HepG2 (cell line): ENCODE measurements at regions not wholly inside any gene's neighbourhood (a gene's known extent, or its start where the extent isn't known, plus 50 kb on each side); places are given as distances from the start of the nearest gene placed in this dataset.

Experiments used
- ATAC-seq: fragments of 200-7000 bp; cut with Tn5 transposase; 3 replicates; pipeline ENCODE4 v1.9.1; 2020; ENCODE audit warnings: mild to moderate bottlenecking, moderate library complexity
- BruUV-seq: library from RNA; stranded (reverse); fragments of 400-500 nt; replicated peaks from 2 replicates; lab custom pipeline; 2021; lab: Mats Ljungman, UMichigan
- CTCF ChIA-PET: fragments of 300-600 bp; formaldehyde crosslinking; extraction: SDS; loops from one replicate; lab custom pipeline; 2021; ENCODE audit warnings: low total read pairs, inconsistent platforms, low intra/inter-chr PET ratio; lab: Yijun Ruan, JAX
- POLR2A ChIA-PET: fragments of 350-600 bp; sonication (Branson Sonifier 250); formaldehyde crosslinking; loops from one replicate; lab custom pipeline; 2020; ENCODE audit warnings: antibody characterized with exemption, inconsistent platforms; lab: Yijun Ruan, JAX
- DNase-seq: peaks from one replicate; pipeline ENCODE4 v3.0.0-alpha.2; 2015; ENCODE audit warnings: low spot score
- FAIRE-seq: peaks from 3 replicates; lab custom pipeline; 2011; peaks lifted over from hg19 to GRCh38; lab: Jason Lieb, UNC
- H2AFZ ChIP-seq: one replicate; pipeline ENCODE4 v1.6.1; 2011; ENCODE audit warnings: low read length, inconsistent platforms
- H3K27ac ChIP-seq: fragments of 300-600 bp; 3 replicates; pipeline ENCODE4 v1.8.0; 2011; ENCODE audit warnings: mixed run types, mild to moderate bottlenecking, mixed read lengths, low read length, inconsistent platforms; ENCODE audit not compliant: insufficient read depth; ENCODE audit errors: extremely low read length
- H3K27me3 ChIP-seq, 2 experiments: fragments of 200-600 bp in 1 of 2; 2 replicates in 1 of 2; 3 replicates in 1 of 2; pipeline versions ENCODE4 v1.6.0 to v1.8.0; 2011; ENCODE audit warnings: low read length in 2 of 2, mild to moderate bottlenecking in 2 of 2, moderate library complexity in 2 of 2, inconsistent platforms in 1 of 2; ENCODE audit not compliant: insufficient read depth in 2 of 2, control insufficient read depth in 1 of 2
- H3K36me3 ChIP-seq, 2 experiments: fragments of 200-600 bp in 1 of 2; replicated peaks in 1 of 2; 2 replicates in 1 of 2; 3 replicates in 1 of 2; pipeline versions ENCODE4 v1.5.1 to v1.8.0; 2011; ENCODE audit warnings: low read length in 2 of 2, inconsistent platforms in 1 of 2; ENCODE audit not compliant: insufficient read depth in 2 of 2, control insufficient read depth in 1 of 2
- H3K4me1 ChIP-seq: 2 replicates; pipeline ENCODE4 v1.5.1; 2012; ENCODE audit warnings: low read length, inconsistent platforms; ENCODE audit not compliant: insufficient read depth
- H3K4me2 ChIP-seq: 2 replicates; pipeline ENCODE4 v1.6.0; 2011; ENCODE audit warnings: low read depth, low read length, inconsistent platforms
- H3K4me3 ChIP-seq, 3 experiments: fragments of 200-600 bp in 1 of 3; sonication (generic), shearing (Covaris generic) in 1 of 3; replicated peaks in 1 of 3; 2 replicates each; pipeline ENCODE4 v1.5.1; 2011 to 2016; ENCODE audit warnings: low read length in 3 of 3, inconsistent platforms in 2 of 3, low read depth in 2 of 3, mild to moderate bottlenecking in 2 of 3, control low read depth in 1 of 3, mixed read lengths in 1 of 3; ENCODE audit not compliant: insufficient read depth in 1 of 3
- H3K79me2 ChIP-seq: one replicate; pipeline ENCODE4 v1.6.1; 2011; ENCODE audit warnings: low read length, inconsistent platforms; ENCODE audit not compliant: insufficient read depth
- H3K9ac ChIP-seq: 2 replicates; pipeline ENCODE4 v1.6.0; 2011; ENCODE audit warnings: mild to moderate bottlenecking, low read depth, low read length, inconsistent platforms; ENCODE audit not compliant: insufficient read depth
- H3K9me3 ChIP-seq: 2 replicates; pipeline ENCODE4 v1.5.1; 2012; ENCODE audit warnings: mild to moderate bottlenecking, low read length
- H4K20me1 ChIP-seq: 2 replicates; pipeline ENCODE4 v1.6.0; 2011; ENCODE audit warnings: inconsistent platforms, mild to moderate bottlenecking, low read length, moderate library complexity; ENCODE audit not compliant: insufficient read depth
- ADNP ChIP-seq: sonication (generic); formaldehyde crosslinking; IDR thresholded peaks from 2 replicates; pipeline ENCODE4 v1.4.0; 2020; ENCODE audit warnings: missing genetic modification reagents
- KLF16 ChIP-seq, 2 experiments: sonication (generic) in 1 of 2; formaldehyde crosslinking in 1 of 2; IDR thresholded peaks; 2 replicates each; pipeline versions ENCODE4 v1.6.1 to v1.8.0; 2016 to 2023; ENCODE audit warnings: missing genetic modification reagents in 2 of 2, missing compliant biosample characterization in 1 of 2
- NCOA2 ChIP-seq: sonication (generic); formaldehyde crosslinking; IDR thresholded peaks from 2 replicates; pipeline ENCODE4 v1.8.0; 2022; ENCODE audit warnings: inconsistent platforms
- SMAD9 ChIP-seq: sonication (generic); formaldehyde crosslinking; IDR thresholded peaks from 2 replicates; pipeline ENCODE4 v1.5.1; 2020; ENCODE audit warnings: mild to moderate bottlenecking, missing genetic modification reagents
- TOPORS ChIP-seq: sonication (generic); formaldehyde crosslinking; IDR thresholded peaks from 2 replicates; pipeline ENCODE4 v1.8.0; 2023; ENCODE audit warnings: mild to moderate bottlenecking, missing genetic modification reagents
- ZNF235 ChIP-seq: sonication (generic); formaldehyde crosslinking; IDR thresholded peaks from 2 replicates; pipeline ENCODE4 v1.8.1; 2023; ENCODE audit warnings: mild to moderate bottlenecking, missing genetic modification reagents, borderline replicate concordance
- ZNF282 ChIP-seq: fragments of 450-650 bp; IDR thresholded peaks from 2 replicates; pipeline ENCODE4 v1.6.1; 2018; ENCODE audit not compliant: partially characterized antibody
- ZNF44 ChIP-seq: sonication (generic); formaldehyde crosslinking; IDR thresholded peaks from 2 replicates; pipeline ENCODE4 v1.5.1; 2020; ENCODE audit warnings: mild to moderate bottlenecking, missing genetic modification reagents
- ZNF556 ChIP-seq: sonication (generic); formaldehyde crosslinking; IDR thresholded peaks from 2 replicates; pipeline ENCODE4 v1.4.0; 2020; ENCODE audit warnings: mild to moderate bottlenecking, missing genetic modification reagents, borderline replicate concordance
- ZNF674 ChIP-seq: sonication (generic); formaldehyde crosslinking; IDR thresholded peaks from 2 replicates; pipeline ENCODE4 v1.5.0; 2020; ENCODE audit warnings: low read depth, mild to moderate bottlenecking, missing genetic modification reagents
- ZNF724P ChIP-seq: sonication (generic); formaldehyde crosslinking; IDR thresholded peaks from 2 replicates; pipeline ENCODE4 v1.8.0; 2022; ENCODE audit warnings: missing genetic modification reagents, borderline replicate concordance
- WGBS: methylation state at CpG from one replicate; pipeline ENCODE4 v1.1.6; 2017; ENCODE audit warnings: low lambda C conversion rate; 5-methylcytosine and 5-hydroxymethylcytosine counted together
- in situ Hi-C: cut with HindIII; loops from 2 replicates; pipeline ENCODE4 v1.10.0; 2017; ENCODE audit warnings: low pct_unique_long_range_greater_than_20kb; ENCODE audit not compliant: extremely low pct_ligation_motif_present
- intact Hi-C: fragments of 100-400 bp; cut with micrococcal nuclease; formaldehyde crosslinking; loops from one replicate; pipeline ENCODE4 v1.10.0; 2022; ENCODE audit not compliant: unreplicated experiment
- TF ChIP-seq, protein P1 (sequence below): sonication (generic); formaldehyde crosslinking; IDR thresholded peaks from 2 replicates; pipeline ENCODE4 v1.5.0; 2020; ENCODE audit warnings: mild to moderate bottlenecking, missing genetic modification reagents, moderate library complexity
- TF ChIP-seq, protein P2 (sequence below): sonication (generic); formaldehyde crosslinking; IDR thresholded peaks from 2 replicates; pipeline ENCODE4 v1.4.0; 2020; ENCODE audit warnings: missing genetic modification reagents, borderline replicate concordance

DNA sequence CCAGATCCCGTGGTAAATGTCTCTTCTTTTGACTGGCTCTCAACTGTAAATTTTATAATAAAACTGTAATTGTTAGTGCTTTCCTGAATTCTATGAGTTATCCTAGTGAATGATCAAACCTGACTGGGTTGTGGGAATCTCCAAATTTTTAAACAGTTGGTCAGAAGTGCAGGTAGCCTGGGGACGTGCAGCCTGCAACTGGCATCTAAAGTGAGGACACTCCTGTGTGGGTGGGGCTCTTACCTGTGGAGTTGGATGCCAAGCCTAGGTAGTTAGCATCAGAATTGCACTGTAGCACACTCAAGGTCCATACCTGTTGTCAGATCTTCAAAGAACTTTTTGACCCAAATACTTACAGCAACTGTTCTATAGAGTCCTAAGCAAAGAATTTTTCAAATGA lies 207.1 kb upstream of the NBEA start:
- Histone ChIP-seq H3K27ac (no peak overlapping the region), H3K27me3 (no peaks in the 10 kb centered on the region), H3K79me2 (no peaks in the 10 kb centered on the region), H3K9ac (no peak overlapping the region), H3K9me3 (no peaks in the 10 kb centered on the region), H2AFZ (no peak overlapping the region), H3K4me1 (no peaks in the 10 kb centered on the region), H4K20me1 (no peaks in the 10 kb centered on the region), H3K4me2 (no peak overlapping the region), H3K36me3 (no peaks in the 10 kb centered on the region), H3K4me3 (no peak overlapping the region)
- no peak for DNase-seq
- no peak for ATAC-seq
- in situ Hi-C loops, result no loop called here
- no peak for TF ChIP-seq ZNF282
- TF ChIP-seq NCOA2 (CRISPR knock-in tag), result no peak
- TF ChIP-seq, protein P1, sequence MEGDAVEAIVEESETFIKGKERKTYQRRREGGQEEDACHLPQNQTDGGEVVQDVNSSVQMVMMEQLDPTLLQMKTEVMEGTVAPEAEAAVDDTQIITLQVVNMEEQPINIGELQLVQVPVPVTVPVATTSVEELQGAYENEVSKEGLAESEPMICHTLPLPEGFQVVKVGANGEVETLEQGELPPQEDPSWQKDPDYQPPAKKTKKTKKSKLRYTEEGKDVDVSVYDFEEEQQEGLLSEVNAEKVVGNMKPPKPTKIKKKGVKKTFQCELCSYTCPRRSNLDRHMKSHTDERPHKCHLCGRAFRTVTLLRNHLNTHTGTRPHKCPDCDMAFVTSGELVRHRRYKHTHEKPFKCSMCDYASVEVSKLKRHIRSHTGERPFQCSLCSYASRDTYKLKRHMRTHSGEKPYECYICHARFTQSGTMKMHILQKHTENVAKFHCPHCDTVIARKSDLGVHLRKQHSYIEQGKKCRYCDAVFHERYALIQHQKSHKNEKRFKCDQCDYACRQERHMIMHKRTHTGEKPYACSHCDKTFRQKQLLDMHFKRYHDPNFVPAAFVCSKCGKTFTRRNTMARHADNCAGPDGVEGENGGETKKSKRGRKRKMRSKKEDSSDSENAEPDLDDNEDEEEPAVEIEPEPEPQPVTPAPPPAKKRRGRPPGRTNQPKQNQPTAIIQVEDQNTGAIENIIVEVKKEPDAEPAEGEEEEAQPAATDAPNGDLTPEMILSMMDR, result no peak
- no peak for TF ChIP-seq ADNP (CRISPR knock-in tag)
- no peak for TF ChIP-seq ZNF556 (CRISPR knock-in tag)
- TF ChIP-seq TOPORS (CRISPR knock-in tag), result no peak
- TF ChIP-seq, protein P2, sequence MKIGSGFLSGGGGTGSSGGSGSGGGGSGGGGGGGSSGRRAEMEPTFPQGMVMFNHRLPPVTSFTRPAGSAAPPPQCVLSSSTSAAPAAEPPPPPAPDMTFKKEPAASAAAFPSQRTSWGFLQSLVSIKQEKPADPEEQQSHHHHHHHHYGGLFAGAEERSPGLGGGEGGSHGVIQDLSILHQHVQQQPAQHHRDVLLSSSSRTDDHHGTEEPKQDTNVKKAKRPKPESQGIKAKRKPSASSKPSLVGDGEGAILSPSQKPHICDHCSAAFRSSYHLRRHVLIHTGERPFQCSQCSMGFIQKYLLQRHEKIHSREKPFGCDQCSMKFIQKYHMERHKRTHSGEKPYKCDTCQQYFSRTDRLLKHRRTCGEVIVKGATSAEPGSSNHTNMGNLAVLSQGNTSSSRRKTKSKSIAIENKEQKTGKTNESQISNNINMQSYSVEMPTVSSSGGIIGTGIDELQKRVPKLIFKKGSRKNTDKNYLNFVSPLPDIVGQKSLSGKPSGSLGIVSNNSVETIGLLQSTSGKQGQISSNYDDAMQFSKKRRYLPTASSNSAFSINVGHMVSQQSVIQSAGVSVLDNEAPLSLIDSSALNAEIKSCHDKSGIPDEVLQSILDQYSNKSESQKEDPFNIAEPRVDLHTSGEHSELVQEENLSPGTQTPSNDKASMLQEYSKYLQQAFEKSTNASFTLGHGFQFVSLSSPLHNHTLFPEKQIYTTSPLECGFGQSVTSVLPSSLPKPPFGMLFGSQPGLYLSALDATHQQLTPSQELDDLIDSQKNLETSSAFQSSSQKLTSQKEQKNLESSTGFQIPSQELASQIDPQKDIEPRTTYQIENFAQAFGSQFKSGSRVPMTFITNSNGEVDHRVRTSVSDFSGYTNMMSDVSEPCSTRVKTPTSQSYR, result no peak
- TF ChIP-seq ZNF235, result no peak
- no peak for TF ChIP-seq SMAD9 (CRISPR knock-in tag)
- no peak for TF ChIP-seq ZNF44 (CRISPR knock-in tag)
- TF ChIP-seq ZNF724P (CRISPR knock-in tag), result no peak
- no peak for TF ChIP-seq KLF16 (CRISPR knock-in tag; IDR thresholded peaks at IDR 0.05)
- TF ChIP-seq ZNF674 (CRISPR knock-in tag), result no peak
- ChIA-PET CTCF (no interaction called here), POLR2A (no interaction called here)
- 0% methylated on average over 2 of the region's 2 CpGs for WGBS
- intact Hi-C loops, result no loop called here
- no peak for FAIRE-seq
- BruUV-seq, result no TSS peak
